GM12878 (cell line): ENCODE measurements at regions not wholly inside any gene's neighbourhood (a gene's known extent, or its start where the extent isn't known, plus 50 kb on each side); places are given as distances from the start of the nearest gene placed in this dataset.

Source experiments
- ATAC-seq: fragments of 200-7000 bp; cut with Tn5 transposase; 3 replicates; pipeline ENCODE4 v1.9.1; 2020; ENCODE audit warnings: mild to moderate bottlenecking, moderate library complexity
- BruUV-seq: library from RNA; stranded (reverse); fragments of 400-500 nt; replicated peaks from 2 replicates; lab custom pipeline; 2021; lab: Mats Ljungman, UMichigan
- CTCF ChIA-PET: fragments of 300-600 bp; sonication (Branson Sonifier 250); formaldehyde crosslinking; extraction: SDS; loops from one replicate; lab custom pipeline; 2021; ENCODE audit warnings: inconsistent platforms; lab: Yijun Ruan, JAX
- POLR2A ChIA-PET: fragments of 350-600 bp; formaldehyde crosslinking; extraction: SDS; loops from one replicate; lab custom pipeline; 2021; ENCODE audit warnings: inconsistent platforms; lab: Charles Lee
- RAD21 ChIA-PET: fragments of 300-600 bp; sonication (Branson Sonifier 250); formaldehyde crosslinking; loops from one replicate; lab custom pipeline; 2023; ENCODE audit warnings: antibody characterized with exemption; ENCODE audit not compliant: unreplicated experiment; lab: Charles Lee
- SMC1A ChIA-PET: fragments of 300-600 bp; sonication (Branson Sonifier 250); formaldehyde crosslinking; loops from one replicate; lab custom pipeline; 2023; ENCODE audit not compliant: unreplicated experiment, uncharacterized antibody; lab: Charles Lee
- DNase-seq: peaks from one replicate; pipeline ENCODE4 v3.0.0-alpha.2; 2011; ENCODE audit warnings: low read depth, low spot score
- FAIRE-seq: peaks from 3 replicates; lab custom pipeline; 2011; peaks lifted over from hg19 to GRCh38; lab: Jason Lieb, UNC
- H2AFZ ChIP-seq: 2 replicates; pipeline ENCODE4 v1.6.0; 2011; ENCODE audit warnings: low read depth, low read length, control low read depth; ENCODE audit not compliant: control insufficient read depth
- H3K27ac ChIP-seq: 2 replicates; pipeline ENCODE4 v1.5.1; 2011; ENCODE audit warnings: control low read depth; ENCODE audit not compliant: control insufficient read depth, insufficient read depth
- H3K27me3 ChIP-seq, 2 experiments: replicated peaks in 1 of 2; 2 replicates each; pipeline versions ENCODE4 v1.6.0 to v1.6.1; 2011; ENCODE audit warnings: low read length in 1 of 2; ENCODE audit not compliant: control insufficient read depth in 2 of 2, insufficient read depth in 2 of 2
- H3K36me3 ChIP-seq, 2 experiments: 2 replicates each; pipeline ENCODE4 v1.5.1; 2011; ENCODE audit warnings: low read length in 1 of 2; ENCODE audit not compliant: control insufficient read depth in 2 of 2, insufficient read depth in 2 of 2
- H3K4me1 ChIP-seq: 2 replicates; pipeline ENCODE4 v1.6.1; 2011; ENCODE audit warnings: mild to moderate bottlenecking, low read length, moderate library complexity, mixed read lengths; ENCODE audit not compliant: control insufficient read depth, insufficient read depth
- H3K4me2 ChIP-seq: 2 replicates; pipeline ENCODE4 v1.6.0; 2011; ENCODE audit warnings: control low read depth; ENCODE audit not compliant: control insufficient read depth, insufficient read depth
- H3K4me3 ChIP-seq: fragments of 200-600 bp; sonication (generic); 2 replicates; pipeline ENCODE4 v1.5.1; 2016
- H3K79me2 ChIP-seq: 2 replicates; pipeline ENCODE4 v1.6.0; 2011; ENCODE audit warnings: low read length; ENCODE audit not compliant: control insufficient read depth, insufficient read depth
- H3K9ac ChIP-seq: 2 replicates; pipeline ENCODE4 v1.8.0; 2011; ENCODE audit warnings: low read length, control low read depth, mixed read lengths; ENCODE audit not compliant: control insufficient read depth, insufficient read depth
- H3K9me3 ChIP-seq: replicated peaks from 3 replicates; pipeline ENCODE4 v1.5.1; 2011; ENCODE audit warnings: mild to moderate bottlenecking, low read length; ENCODE audit not compliant: control insufficient read depth, insufficient read depth
- H4K20me1 ChIP-seq: 2 replicates; pipeline ENCODE4 v1.6.0; 2011; ENCODE audit not compliant: control insufficient read depth, insufficient read depth
- CHD1 ChIP-seq: IDR thresholded peaks from 2 replicates; pipeline ENCODE4 v1.6.1; 2012; ENCODE audit warnings: low read depth, low read length, improper control_type of control experiment
- ELK1 ChIP-seq: IDR thresholded peaks from 2 replicates; pipeline ENCODE4 v1.6.1; 2012; ENCODE audit warnings: low read depth, low read length, improper control_type of control experiment
- PAX5 ChIP-seq: IDR thresholded peaks from 2 replicates; pipeline ENCODE4 v1.6.1; 2011; ENCODE audit warnings: low read depth, low read length, borderline replicate concordance
- WGBS: methylation state at CpG from one replicate; pipeline ENCODE4 v1.1.6; 2016; ENCODE audit warnings: low lambda C conversion rate; ENCODE audit not compliant: insufficient replicate concordance, insufficient coverage; ENCODE audit errors: missing lambda C conversion rate; 5-methylcytosine and 5-hydroxymethylcytosine counted together
- in situ Hi-C: fragments of 300-500 bp; cut with MboI; formaldehyde crosslinking; loops from 9 replicates; pipeline ENCODE4 v1.14.3; 2018; ENCODE audit warnings: mixed read lengths
- intact Hi-C: fragments of 100-400 bp; cut with micrococcal nuclease; formaldehyde crosslinking; loops from one replicate; pipeline ENCODE4 v1.14.2; 2022; ENCODE audit not compliant: unreplicated experiment
- TF ChIP-seq, protein P1 (sequence below), 3 experiments: IDR thresholded peaks in 2 of 3; conservative IDR thresholded peaks in 1 of 3; 2 replicates each; pipeline ENCODE4 v1.5.1; 2011; ENCODE audit warnings: low read depth in 3 of 3, low read length in 3 of 3, mild to moderate bottlenecking in 3 of 3, control low read depth in 2 of 3, moderate library complexity in 2 of 3, inconsistent platforms in 1 of 3, mixed read lengths in 1 of 3; ENCODE audit not compliant: control insufficient read depth in 2 of 3, insufficient read depth in 1 of 3; ENCODE audit errors: extremely low read depth in 1 of 3

GRCh38 chr5:143586781-143587362 lies 183.4 kb upstream of the NR3C1 start:
- Histone ChIP-seq H2AFZ (no peak overlapping the region), H3K4me1 (peaks cover 7% of the 10 kb centered on the region), H3K4me3 (no peak overlapping the region), H3K9me3 (no peaks in the 10 kb centered on the region; the same call in 2 of the 3 replicates), H3K79me2 (no peaks in the 10 kb centered on the region), H3K36me3 (no peaks in the 10 kb centered on the region), H3K9ac (no peak overlapping the region), H3K27me3 (no peaks in the 10 kb centered on the region), H3K27ac (no peak overlapping the region), H4K20me1 (no peaks in the 10 kb centered on the region), H3K4me2 (no peak overlapping the region)
- ATAC-seq (no peak), DNase-seq (no peak), FAIRE-seq (no peak)
- WGBS = 73% methylated on average over 1 of the region's 1 CpG
- no TSS peak for BruUV-seq
- CTCF ChIA-PET = interaction anchor here (0.9 kb wide), 1 partner anchor 238 kb away, joined by 3 read pairs; no protein-coding TSS in a partner anchor
- SMC1A ChIA-PET = interaction anchor here (0.9 to 5.7 kb wide), 5 partner anchors 11 to 242 kb away, joined by 3 to 56 read pairs (median 4); no protein-coding TSS in a partner anchor
- intact Hi-C loops (no loop called here), in situ Hi-C loops (no loop called here)
- RAD21 ChIA-PET = interaction anchor here (1.3 to 2.2 kb wide), 3 partner anchors 22 to 160 kb away, joined by 3 to 4 read pairs (median 3); no protein-coding TSS in a partner anchor
- POLR2A ChIA-PET = interaction anchor here (0.7 to 1.1 kb wide), 3 partner anchors 10 to 584 kb away, joined by 3 to 6 read pairs (median 3); no protein-coding TSS in a partner anchor
- TF ChIP-seq PAX5 (no peak), CHD1 (no peak), ELK1 (no peak)
- TF ChIP-seq, protein P1, sequence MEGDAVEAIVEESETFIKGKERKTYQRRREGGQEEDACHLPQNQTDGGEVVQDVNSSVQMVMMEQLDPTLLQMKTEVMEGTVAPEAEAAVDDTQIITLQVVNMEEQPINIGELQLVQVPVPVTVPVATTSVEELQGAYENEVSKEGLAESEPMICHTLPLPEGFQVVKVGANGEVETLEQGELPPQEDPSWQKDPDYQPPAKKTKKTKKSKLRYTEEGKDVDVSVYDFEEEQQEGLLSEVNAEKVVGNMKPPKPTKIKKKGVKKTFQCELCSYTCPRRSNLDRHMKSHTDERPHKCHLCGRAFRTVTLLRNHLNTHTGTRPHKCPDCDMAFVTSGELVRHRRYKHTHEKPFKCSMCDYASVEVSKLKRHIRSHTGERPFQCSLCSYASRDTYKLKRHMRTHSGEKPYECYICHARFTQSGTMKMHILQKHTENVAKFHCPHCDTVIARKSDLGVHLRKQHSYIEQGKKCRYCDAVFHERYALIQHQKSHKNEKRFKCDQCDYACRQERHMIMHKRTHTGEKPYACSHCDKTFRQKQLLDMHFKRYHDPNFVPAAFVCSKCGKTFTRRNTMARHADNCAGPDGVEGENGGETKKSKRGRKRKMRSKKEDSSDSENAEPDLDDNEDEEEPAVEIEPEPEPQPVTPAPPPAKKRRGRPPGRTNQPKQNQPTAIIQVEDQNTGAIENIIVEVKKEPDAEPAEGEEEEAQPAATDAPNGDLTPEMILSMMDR (IDR thresholded peaks at IDR 0.05 in 2 of 3, conservative IDR thresholded peaks at IDR 0.05 in 1 of 3; ENCODE audit: control insufficient read depth in 2 of 3, extremely low read depth in 1 of 3, insufficient read depth in 1 of 3, low read depth in 3 of 3, low read length in 3 of 3) = no peak
